ENCODE measurements at regions not wholly inside any gene's neighbourhood (a gene's known extent, or its start where the extent isn't known, plus 50 kb on each side); places are given as distances from the start of the nearest gene placed in this dataset.

DNA sequence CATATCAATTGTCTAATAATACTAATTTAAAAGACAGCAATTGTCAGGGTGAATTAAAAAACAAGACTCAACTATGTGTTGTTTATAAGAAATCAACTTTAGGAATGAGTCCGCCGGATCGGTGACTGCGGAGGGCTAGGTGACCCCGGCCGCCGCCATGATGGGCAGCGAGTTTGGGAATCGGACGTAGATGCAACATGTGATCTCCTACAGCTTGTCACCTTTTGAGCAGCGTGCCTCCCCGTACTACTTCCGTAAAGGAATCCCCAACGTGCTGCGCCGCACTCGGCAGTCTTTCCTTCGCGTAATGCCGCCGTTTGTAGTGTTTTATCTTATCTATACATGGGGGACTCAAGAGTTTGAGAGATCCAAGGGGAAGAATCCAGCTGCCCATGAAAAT, 742.5 kb upstream of the PABPC4L start:
- TF ChIP-seq POLR2A (IDR thresholded peaks at IDR 0.05) = no peak
- TF ChIP-seq CTCF (IDR thresholded peaks at IDR 0.05) = no peak
